ENCODE measurements at regions not wholly inside any gene's neighbourhood (a gene's known extent, or its start where the extent isn't known, plus 50 kb on each side); places are given as distances from the start of the nearest gene placed in this dataset.

GRCh38 chr2:10202131-10202665, 79.7 kb downstream of the RRM2 start:
- TF ChIP-seq CTCF (IDR thresholded peaks at IDR 0.05; ENCODE audit: poor library complexity), result no peak
- TF ChIP-seq EZH2 (IDR thresholded peaks at IDR 0.05; ENCODE audit: borderline replicate concordance), result no peak
- 58% methylated on average over 4 of the region's 4 CpGs for WGBS (ENCODE audit: low lambda C conversion rate, missing lambda C conversion rate)
- H3K36me3 ChIP-seq (replicated peaks; ENCODE audit: insufficient read depth, low read depth), result no peaks in the 10 kb centered on the region
- H3K9me3 ChIP-seq (ENCODE audit: low read depth), result no peaks in the 10 kb centered on the region
- no peak overlapping the region for H3K4me2 ChIP-seq
- H3K4me1 ChIP-seq (ENCODE audit: insufficient read depth), result no peaks in the 10 kb centered on the region
- H4K20me1 ChIP-seq (ENCODE audit: insufficient read depth, poor library complexity, severe bottlenecking), result no peaks in the 10 kb centered on the region
- no peaks in the 10 kb centered on the region for H3K9me2 ChIP-seq (replicated peaks; ENCODE audit: insufficient read depth)
- H2AFZ ChIP-seq, result no peak overlapping the region
- H3K79me2 ChIP-seq, result no peaks in the 10 kb centered on the region
- no peak overlapping the region for H3K27ac ChIP-seq
- DNase-seq (ENCODE audit: low spot score), result no peak
- H3K4me3 ChIP-seq, result no peak overlapping the region
- H3K27me3 ChIP-seq, result no peaks in the 10 kb centered on the region

- Histone ChIP-seq H3K9me2 (replicated peaks; ENCODE audit: insufficient read depth) (no peaks in the 10 kb centered on the region), H3K27me3 (no peaks in the 10 kb centered on the region), H3K4me3 (no peak overlapping the region), H3K36me3 (replicated peaks; ENCODE audit: insufficient read depth, low read depth) (no peaks in the 10 kb centered on the region), H3K79me2 (no peaks in the 10 kb centered on the region), H3K27ac (no peak overlapping the region), H3K4me2 (no peak overlapping the region), H2AFZ (no peak overlapping the region), H3K9me3 (ENCODE audit: low read depth) (no peaks in the 10 kb centered on the region), H4K20me1 (ENCODE audit: insufficient read depth, poor library complexity, severe bottlenecking) (no peaks in the 10 kb centered on the region), H3K4me1 (ENCODE audit: insufficient read depth) (no peaks in the 10 kb centered on the region)
- no peak for DNase-seq (ENCODE audit: low spot score)
- 88% methylated on average over 25 of the region's 25 CpGs for WGBS (ENCODE audit: low lambda C conversion rate, missing lambda C conversion rate)
- TF ChIP-seq CTCF (IDR thresholded peaks at IDR 0.05; ENCODE audit: poor library complexity) (no peak), EZH2phosphoT487 (IDR thresholded peaks at IDR 0.05; ENCODE audit: low read depth, severe bottlenecking, unreplicated experiment) (no peak), EZH2 (IDR thresholded peaks at IDR 0.05; ENCODE audit: borderline replicate concordance) (no peak)
These were observed 82.0 kb downstream of the RRM2 start for GRCh38 chr2:10204326-10205161.

GRCh38 chr2:10205162-10205475, 82.6 kb downstream of the RRM2 start:
- H3K79me2 ChIP-seq, result no peaks in the 10 kb centered on the region
- H3K9me2 ChIP-seq (replicated peaks; ENCODE audit: insufficient read depth), result no peaks in the 10 kb centered on the region
- no peaks in the 10 kb centered on the region for H3K36me3 ChIP-seq (replicated peaks; ENCODE audit: insufficient read depth, low read depth)
- TF ChIP-seq CTCF (IDR thresholded peaks at IDR 0.05; ENCODE audit: poor library complexity) (no peak), EZH2phosphoT487 (IDR thresholded peaks at IDR 0.05; ENCODE audit: low read depth, severe bottlenecking, unreplicated experiment) (no peak), EZH2 (IDR thresholded peaks at IDR 0.05; ENCODE audit: borderline replicate concordance) (no peak)
- no peaks in the 10 kb centered on the region for H3K9me3 ChIP-seq (ENCODE audit: low read depth)
- no peaks in the 10 kb centered on the region for H3K4me1 ChIP-seq (ENCODE audit: insufficient read depth)
- DNase-seq (ENCODE audit: low spot score), result no peak
- no peak overlapping the region for H3K4me2 ChIP-seq
- no peaks in the 10 kb centered on the region for H3K27me3 ChIP-seq
- WGBS (ENCODE audit: low lambda C conversion rate, missing lambda C conversion rate), result 98% methylated on average over 7 of the region's 9 CpGs
- no peak overlapping the region for H3K27ac ChIP-seq
- H3K4me3 ChIP-seq, result no peak overlapping the region
- no peaks in the 10 kb centered on the region for H4K20me1 ChIP-seq (ENCODE audit: insufficient read depth, poor library complexity, severe bottlenecking)
- no peak overlapping the region for H2AFZ ChIP-seq

Measured in hepatocyte (in vitro differentiated cells).